Lower lobe of right lung (tissue), 2 donors: ENCODE measurements at regions not wholly inside any gene's neighbourhood (a gene's known extent, or its start where the extent isn't known, plus 50 kb on each side); places are given as distances from the start of the nearest gene placed in this dataset.

Source experiments
- ATAC-seq, 2 donors: fragments of 200-7000 bp; cut with Tn5 transposase; one replicate each; pipeline ENCODE4 v1.9.1; 2020 to 2022; ENCODE audit warnings: mild to moderate bottlenecking in 2 of 2, moderate library complexity in 2 of 2
- DNase-seq: peaks from one replicate; pipeline ENCODE4 v3.0.0-alpha.2; 2020
- H3K27ac ChIP-seq: fragments of 200-600 bp; one replicate; pipeline ENCODE4 v1.8.0; 2022
- H3K27me3 ChIP-seq: fragments of 200-600 bp; one replicate; pipeline ENCODE4 v1.8.0; 2022; ENCODE audit warnings: low read depth
- H3K36me3 ChIP-seq: fragments of 200-600 bp; one replicate; pipeline ENCODE4 v1.8.0; 2022; ENCODE audit warnings: mild to moderate bottlenecking
- H3K4me1 ChIP-seq: fragments of 200-600 bp; one replicate; pipeline ENCODE4 v1.8.0; 2022
- H3K4me3 ChIP-seq: fragments of 200-600 bp; one replicate; pipeline ENCODE4 v1.8.0; 2022; ENCODE audit warnings: mild to moderate bottlenecking
- H3K9me3 ChIP-seq: fragments of 200-600 bp; one replicate; pipeline ENCODE4 v1.8.0; 2022
- intact Hi-C: fragments of 100-400 bp; cut with DNase I; formaldehyde crosslinking; loops from one replicate; pipeline ENCODE4 v1.11.0; 2022
- TF ChIP-seq, protein P1 (sequence below): fragments of 200-600 bp; IDR thresholded peaks from one replicate; pipeline ENCODE4 v1.8.0; 2022; ENCODE audit warnings: antibody characterized with exemption, mild to moderate bottlenecking
- donor health status: DM: no; HTN: yes; CAD: no; lungs with severe emphysema.

DNA sequence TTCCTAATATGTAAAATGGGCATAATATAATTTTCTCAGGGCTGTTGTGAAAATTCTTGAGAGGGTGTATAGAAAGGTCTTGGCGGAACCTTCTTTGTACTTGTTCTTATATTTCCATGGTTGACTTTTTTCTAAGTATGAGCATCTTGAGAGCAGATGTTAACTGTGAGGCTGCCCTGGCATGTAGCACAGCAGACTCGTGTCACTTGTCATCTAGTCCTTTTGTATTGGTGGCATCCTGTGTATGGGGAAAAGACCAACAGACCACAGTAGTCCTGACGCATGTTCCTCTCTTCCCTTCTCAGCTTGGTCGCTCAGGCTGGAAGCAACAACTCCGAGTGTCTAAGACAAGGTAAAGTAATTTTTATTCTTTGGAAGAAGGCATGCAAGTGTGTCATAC, 153.8 kb upstream of the ZBED5 start:
- Histone ChIP-seq H3K27ac (no peak overlapping the region), H3K27me3 (peaks cover 7% of the 10 kb centered on the region), H3K9me3 (no peaks in the 10 kb centered on the region), H3K4me3 (no peak overlapping the region), H3K36me3 (no peaks in the 10 kb centered on the region), H3K4me1 (peaks cover 9% of the 10 kb centered on the region)
- intact Hi-C loops, result loop anchor here (10.0 kb wide), 1 partner anchor 77 kb away; no protein-coding TSS in a partner anchor
- ATAC-seq (no peak), DNase-seq (no peak)
- TF ChIP-seq, protein P1, sequence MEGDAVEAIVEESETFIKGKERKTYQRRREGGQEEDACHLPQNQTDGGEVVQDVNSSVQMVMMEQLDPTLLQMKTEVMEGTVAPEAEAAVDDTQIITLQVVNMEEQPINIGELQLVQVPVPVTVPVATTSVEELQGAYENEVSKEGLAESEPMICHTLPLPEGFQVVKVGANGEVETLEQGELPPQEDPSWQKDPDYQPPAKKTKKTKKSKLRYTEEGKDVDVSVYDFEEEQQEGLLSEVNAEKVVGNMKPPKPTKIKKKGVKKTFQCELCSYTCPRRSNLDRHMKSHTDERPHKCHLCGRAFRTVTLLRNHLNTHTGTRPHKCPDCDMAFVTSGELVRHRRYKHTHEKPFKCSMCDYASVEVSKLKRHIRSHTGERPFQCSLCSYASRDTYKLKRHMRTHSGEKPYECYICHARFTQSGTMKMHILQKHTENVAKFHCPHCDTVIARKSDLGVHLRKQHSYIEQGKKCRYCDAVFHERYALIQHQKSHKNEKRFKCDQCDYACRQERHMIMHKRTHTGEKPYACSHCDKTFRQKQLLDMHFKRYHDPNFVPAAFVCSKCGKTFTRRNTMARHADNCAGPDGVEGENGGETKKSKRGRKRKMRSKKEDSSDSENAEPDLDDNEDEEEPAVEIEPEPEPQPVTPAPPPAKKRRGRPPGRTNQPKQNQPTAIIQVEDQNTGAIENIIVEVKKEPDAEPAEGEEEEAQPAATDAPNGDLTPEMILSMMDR, result no peak

DNA sequence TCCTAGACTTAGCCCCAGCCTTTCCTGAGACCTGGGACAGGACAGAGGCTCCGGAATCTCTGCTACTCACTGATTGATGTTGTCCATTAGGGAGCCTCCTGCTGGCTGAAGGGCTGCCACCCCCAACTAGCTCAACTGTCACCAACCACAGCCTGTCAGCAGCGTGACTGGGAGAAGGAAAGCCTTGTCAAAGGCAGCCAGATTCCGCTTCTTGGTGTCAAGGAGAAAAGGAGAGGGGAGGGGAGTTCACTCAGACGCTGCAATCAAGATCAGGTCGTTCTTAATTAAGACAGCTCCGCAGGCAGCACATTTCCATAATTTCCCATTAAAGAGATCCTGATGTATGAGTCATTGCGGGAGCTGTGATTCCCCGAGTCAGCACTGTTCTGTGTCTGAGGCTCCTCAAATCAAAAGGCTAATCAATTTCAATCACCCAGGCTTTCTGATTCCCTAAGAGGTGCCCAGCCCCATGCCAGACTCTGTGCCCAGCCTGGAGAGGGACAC, 152.8 kb upstream of the ZBED5 start:
- Histone ChIP-seq H3K27ac (no peak overlapping the region), H3K27me3 (peaks cover 7% of the 10 kb centered on the region), H3K4me1 (peaks cover 9% of the 10 kb centered on the region), H3K4me3 (no peak overlapping the region), H3K36me3 (no peaks in the 10 kb centered on the region), H3K9me3 (no peaks in the 10 kb centered on the region)
- DNase-seq (peak; percentile 62), ATAC-seq (peak; percentile 79 to 82)
- intact Hi-C loops, result loop anchor here (10.0 kb wide), 1 partner anchor 76 kb away; no protein-coding TSS in a partner anchor
- TF ChIP-seq, protein P1, result peak; percentile 41

DNA sequence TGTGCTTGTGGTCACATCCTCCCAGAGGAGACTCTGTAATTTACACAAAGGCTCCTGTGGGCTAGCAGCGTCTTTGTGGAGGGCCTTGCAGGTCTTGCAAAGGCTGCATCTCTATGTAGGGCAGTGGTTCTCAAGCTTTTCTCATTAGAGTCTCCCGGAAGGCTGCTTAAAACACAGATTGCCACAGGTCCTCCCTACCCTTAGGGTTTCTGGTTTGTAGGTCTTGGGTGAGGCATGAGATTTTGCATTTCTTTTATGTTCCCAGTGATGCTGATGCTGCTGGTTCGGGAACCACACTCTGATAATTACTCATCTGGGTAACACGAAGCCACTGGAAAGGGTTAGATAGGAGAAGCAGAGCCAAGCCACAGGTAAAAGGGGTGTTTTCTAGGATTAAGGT, 151.3 kb upstream of the ZBED5 start:
- intact Hi-C loops, result no loop called here
- H3K4me1 ChIP-seq, result peaks cover 9% of the 10 kb centered on the region
- no peaks in the 10 kb centered on the region for H3K9me3 ChIP-seq
- peaks cover 7% of the 10 kb centered on the region for H3K27me3 ChIP-seq
- H3K27ac ChIP-seq, result no peak overlapping the region
- DNase-seq (no peak), ATAC-seq (no peak)
- H3K4me3 ChIP-seq, result no peak overlapping the region
- TF ChIP-seq, protein P1, result no peak
- H3K36me3 ChIP-seq, result no peaks in the 10 kb centered on the region

DNA sequence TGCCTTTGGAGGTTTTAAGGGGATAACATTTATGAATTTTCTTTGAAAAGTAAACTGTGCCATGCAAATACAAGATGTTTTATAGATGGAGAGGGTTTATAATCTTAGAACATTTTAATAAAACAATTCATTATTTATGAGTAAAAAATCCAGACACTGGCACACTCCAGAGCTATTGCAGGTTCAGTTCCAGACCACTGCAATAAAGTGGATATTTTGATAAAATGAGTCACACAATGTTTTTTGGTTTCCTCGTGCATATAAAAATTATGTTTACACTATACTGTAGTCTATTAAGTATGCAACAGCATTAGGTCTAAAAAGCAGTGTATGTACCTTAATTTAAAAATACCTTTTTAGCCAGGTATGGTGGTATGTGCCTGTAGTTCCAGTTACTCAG, 146.2 kb upstream of the ZBED5 start:
- H3K9me3 ChIP-seq, result no peaks in the 10 kb centered on the region
- no peaks in the 10 kb centered on the region for H3K4me1 ChIP-seq
- no peak overlapping the region for H3K4me3 ChIP-seq
- ATAC-seq (no peak), DNase-seq (no peak)
- intact Hi-C loops, result no loop called here
- H3K36me3 ChIP-seq, result no peaks in the 10 kb centered on the region
- peaks cover under 1% of the 10 kb centered on the region for H3K27me3 ChIP-seq
- H3K27ac ChIP-seq, result no peak overlapping the region
- TF ChIP-seq, protein P1, result no peak

DNA sequence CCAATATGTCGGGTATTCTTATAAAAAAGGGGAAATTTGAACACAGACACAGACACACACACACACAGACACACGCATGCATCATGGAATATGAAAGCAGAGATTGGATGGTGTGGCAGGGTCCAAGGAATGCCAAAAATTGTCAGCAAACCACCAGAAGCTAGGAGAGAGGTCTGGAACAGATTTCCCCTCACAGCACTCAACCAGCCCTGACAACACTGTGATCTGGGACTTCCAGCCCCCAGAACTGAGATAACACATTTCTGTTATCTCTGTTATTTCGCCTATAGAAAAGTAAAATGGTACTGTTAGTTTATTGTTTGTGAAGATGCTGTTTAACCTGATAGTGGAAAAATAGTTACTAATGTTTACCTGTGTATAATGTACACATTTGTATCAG, 145.4 kb upstream of the ZBED5 start:
- Histone ChIP-seq H3K27me3 (peaks cover 4% of the 10 kb centered on the region), H3K27ac (no peak overlapping the region), H3K4me1 (no peaks in the 10 kb centered on the region), H3K36me3 (no peaks in the 10 kb centered on the region), H3K9me3 (no peaks in the 10 kb centered on the region), H3K4me3 (no peak overlapping the region)
- no peak for ATAC-seq
- TF ChIP-seq, protein P1, result no peak
- intact Hi-C loops, result no loop called here
- no peak for DNase-seq
